ENCODE measurements at regions not wholly inside any gene's neighbourhood (a gene's known extent, or its start where the extent isn't known, plus 50 kb on each side); places are given as distances from the start of the nearest gene placed in this dataset.

DNA sequence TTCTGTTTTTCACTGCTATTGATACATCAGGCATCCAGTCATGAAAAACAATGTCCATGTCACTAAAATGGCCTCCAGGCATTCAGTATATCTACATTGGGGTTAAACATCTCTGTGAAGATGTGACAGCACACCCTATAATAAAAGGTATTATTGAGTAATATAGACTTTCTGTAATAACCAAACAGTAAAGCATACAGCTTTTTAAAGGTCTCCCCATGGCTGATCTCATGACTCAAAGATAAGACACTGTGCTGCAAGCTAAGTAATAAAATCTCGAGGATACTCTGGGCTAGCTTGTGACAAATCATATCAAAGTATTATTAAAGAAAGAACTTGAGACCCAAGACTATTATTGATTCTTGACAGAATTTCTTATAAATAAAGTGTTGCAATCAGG, 613.1 kb upstream of the PKN2 start:
- DNase-seq (ENCODE audit: low spot score): no peak

DNA sequence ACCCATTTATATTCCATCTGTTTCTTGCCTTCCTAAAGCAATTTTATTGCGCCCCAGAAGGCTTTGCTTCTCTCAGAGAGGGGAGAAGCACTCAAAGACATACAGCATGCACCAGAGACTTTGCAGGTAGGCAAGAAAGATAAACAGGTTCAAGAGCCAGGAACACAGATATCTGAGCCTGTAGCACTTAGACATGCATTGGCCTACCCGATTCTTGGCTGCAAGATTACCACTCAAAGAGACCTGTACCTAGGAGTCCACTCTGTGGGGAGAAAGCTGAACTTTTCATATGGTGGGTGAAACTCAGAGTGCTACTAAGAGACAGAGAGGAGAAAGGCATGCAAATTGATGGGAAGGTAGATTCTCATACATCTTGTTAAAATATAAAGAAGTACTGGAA, 609.4 kb upstream of the PKN2 start:
- DNase-seq (ENCODE audit: low spot score): no peak

DNA sequence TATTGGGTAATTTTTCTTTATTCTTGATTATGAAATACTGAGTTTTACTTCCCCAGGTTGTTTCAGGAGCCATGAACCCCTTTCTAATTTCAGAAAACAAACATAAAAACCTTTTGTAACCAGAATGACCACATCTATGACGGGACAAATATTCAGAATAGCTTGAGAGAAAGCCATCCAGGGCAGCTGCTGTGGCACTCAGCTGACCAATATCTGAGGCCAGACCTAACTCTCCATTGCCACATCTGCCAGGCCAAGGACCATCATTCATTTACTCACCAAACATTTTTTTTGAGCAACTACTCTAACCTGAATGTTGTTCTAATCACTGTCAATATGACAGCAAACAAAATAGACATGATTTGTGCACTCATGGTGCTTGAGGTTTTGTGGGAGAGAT, 608.3 kb upstream of the PKN2 start:
- DNase-seq (ENCODE audit: low spot score): no peak

DNA sequence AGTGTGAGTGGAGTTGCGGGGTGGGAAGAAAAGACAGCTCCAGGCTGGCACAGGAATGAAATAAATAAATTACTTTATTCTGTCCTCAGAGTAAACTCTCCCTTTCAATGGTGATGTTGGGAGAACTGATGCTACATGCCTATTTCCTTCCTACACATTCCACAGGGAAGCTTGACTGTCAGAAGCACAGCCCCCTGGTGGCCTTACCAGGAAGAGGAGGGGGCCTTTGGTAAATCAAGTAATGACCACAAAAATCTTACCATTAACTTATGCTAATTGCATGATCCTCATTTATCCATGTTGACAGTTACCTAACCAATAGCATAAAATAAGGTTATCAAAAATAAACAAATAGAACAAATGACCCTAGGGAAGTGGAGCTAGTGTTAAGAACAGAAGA, 605.0 kb upstream of the PKN2 start:
- peak; percentile 19 for DNase-seq (ENCODE audit: low spot score)

DNA sequence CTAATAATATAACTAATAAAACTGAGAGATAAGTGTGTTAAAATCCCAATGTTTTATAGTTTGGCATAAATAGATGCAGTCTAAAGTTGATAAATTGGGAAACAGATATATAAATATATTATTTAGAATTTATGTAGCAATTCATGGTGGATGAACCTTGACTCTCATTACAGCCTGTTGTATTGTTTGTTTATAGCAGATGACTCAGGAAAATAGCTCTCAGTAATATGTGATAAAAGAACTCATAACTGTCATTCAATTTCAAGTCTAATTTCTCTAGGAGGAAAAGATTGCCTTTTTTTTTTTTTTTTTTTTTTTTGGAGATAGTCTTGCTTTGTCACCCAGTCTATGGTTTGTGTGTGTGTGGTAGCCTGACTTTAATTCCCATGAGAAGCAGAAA, 603.2 kb upstream of the PKN2 start:
- no peak for DNase-seq (ENCODE audit: low spot score)

DNA sequence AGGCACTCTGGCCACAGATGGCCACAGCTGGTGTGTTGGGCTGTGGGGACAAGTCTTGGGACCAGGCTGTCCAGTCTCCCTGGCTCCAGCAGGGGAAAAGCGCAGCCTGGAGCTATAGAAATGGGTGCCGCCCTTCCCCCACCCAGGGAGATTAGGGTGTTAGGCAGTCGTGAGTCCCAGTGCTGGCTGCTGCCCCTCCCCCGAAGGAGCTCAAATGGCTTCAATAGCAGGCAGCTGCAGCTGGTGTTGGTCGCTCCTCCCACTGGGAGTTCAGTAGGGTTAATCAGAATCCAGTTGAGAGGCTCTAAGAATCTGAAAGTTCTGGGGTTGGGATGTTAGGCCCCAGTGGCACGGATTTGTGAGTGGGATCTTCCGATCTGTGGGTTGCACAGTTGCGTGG, 595.6 kb upstream of the PKN2 start:
- DNase-seq (ENCODE audit: low spot score): no peak

DNA sequence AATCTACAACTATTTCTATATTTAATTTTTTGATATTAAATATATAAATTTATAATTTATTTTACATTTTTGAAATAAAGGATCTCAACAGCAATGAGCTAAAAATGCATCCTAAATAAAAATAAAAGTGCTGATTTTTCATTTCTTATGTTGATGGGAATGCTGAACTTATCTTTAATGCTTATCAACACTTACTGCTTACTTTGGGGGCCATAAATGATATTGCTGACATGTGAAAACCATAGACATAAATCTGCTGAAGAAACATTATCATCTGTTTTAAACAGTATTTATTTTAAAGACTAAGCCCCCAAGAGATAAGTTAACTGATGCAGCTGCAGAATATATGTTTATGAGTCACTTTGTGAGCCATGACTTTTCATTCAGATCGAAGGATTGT, 594.1 kb upstream of the PKN2 start:
- DNase-seq (ENCODE audit: low spot score): no peak

DNA sequence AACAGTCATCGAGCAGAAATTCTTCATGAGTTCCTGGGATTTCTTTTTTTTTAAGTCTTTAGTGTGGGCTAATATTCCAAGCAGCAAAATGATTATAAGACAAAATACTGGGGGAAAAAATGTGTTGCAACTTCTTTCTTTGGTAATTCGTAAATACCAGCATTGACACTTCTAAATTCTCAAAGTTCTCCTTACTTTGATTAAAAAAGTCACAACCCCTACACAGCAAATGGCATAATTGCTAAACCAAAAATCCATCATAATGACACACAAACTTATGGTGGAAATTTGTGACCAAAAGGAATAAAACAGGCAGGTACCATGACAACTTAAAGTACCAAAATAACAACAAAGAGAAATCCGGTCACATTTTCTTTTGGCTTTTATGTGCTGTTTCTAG, 585.2 kb upstream of the PKN2 start:
- no peak for DNase-seq (ENCODE audit: low spot score)

DNA sequence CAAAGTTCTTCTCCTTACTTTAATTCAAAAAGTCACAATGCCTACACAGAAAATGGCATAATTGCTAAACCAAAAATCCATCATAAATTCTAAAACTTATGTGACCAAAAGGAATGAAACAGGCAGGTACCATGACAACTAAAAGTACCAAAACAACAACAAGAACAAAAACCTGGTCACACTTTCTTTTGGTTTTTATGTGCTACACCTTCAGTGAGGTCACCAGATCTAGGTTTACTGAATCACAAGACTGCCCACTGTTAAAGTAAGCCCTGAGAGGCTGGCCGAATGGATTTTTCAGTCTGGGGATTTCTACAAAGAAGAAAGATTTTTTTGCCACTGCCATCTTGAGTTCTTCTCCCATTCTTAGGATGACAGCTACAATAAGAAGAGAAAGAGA, 583.0 kb upstream of the PKN2 start:
- DNase-seq (ENCODE audit: low spot score): no peak

DNA sequence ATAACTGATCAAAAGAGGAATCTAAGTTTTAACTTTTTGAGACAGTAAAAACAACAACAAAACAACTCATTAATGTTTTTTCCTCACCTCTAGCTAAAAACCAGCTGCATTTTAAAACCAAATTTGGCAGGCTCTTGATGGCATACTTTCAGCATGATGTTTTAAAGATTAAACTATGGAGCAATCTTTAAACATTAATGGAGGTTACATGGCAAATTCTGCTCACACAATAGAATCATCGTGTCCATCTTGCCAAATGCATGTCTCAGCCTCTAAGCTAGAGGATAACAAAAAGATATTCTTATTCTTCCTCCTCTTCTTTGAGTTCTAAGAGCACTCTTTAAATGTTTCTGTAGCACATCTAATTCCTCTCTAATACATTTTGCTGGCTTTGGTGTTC, 579.8 kb upstream of the PKN2 start:
- no peak for DNase-seq (ENCODE audit: low spot score)

DNA sequence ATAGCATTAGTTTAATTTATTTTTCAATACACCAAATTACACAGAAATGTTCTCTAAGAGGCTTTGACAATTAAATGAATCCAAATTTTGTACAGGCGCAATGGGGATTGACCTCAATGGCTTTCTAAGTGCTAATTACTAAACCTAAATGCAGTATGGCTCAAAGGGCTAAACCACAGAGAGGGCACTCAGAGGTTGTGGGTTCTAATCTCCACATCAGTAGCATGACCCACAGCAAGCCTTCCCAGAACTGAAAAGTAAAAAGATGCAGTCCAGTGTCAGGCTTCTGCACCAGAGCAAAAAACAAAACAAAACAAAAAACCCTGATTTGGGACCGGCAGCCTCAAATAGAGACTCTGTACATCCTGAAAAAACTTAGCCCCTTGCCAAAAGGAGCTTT, 579.2 kb upstream of the PKN2 start:
- DNase-seq (ENCODE audit: low spot score): no peak

DNA sequence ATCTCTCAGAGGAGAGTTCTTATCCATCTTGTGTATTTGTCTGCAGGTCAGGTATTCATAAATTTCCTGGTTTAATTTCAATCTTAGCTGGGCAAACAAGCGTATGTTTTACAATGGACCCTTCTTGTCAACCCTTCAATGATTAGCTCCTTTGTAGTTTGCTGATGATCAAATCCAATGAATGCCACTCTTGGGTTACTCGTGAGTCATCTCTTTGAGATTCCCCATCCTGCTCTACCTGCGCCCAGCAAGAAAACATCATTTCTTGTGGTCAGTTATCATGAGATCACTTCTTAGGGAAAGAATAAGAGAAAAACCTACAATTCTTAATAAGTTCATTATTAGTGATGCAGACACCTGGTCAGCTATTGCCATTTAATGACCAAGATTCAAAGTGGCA, 572.3 kb upstream of the PKN2 start:
- no peak for DNase-seq (ENCODE audit: low spot score)

DNA sequence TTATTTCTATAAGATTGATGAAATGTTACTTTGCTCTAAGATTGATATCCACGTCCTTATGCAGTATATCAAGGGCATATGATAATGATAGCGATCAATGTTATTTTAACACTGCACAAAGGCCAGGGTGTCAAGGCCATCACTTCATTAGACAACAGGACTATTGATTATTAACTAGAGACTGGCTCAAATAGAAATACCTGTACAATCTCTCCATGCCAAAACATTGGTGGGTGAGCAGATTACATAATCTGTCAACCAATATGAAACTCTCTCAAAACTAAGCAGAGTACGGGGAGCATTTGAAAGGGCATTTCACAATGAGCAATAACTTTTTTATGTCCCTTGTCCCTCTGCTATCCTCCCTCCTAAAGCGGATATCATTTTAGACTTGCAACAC, 566.5 kb upstream of the PKN2 start:
- peak; percentile 11 for DNase-seq (ENCODE audit: low spot score)

DNA sequence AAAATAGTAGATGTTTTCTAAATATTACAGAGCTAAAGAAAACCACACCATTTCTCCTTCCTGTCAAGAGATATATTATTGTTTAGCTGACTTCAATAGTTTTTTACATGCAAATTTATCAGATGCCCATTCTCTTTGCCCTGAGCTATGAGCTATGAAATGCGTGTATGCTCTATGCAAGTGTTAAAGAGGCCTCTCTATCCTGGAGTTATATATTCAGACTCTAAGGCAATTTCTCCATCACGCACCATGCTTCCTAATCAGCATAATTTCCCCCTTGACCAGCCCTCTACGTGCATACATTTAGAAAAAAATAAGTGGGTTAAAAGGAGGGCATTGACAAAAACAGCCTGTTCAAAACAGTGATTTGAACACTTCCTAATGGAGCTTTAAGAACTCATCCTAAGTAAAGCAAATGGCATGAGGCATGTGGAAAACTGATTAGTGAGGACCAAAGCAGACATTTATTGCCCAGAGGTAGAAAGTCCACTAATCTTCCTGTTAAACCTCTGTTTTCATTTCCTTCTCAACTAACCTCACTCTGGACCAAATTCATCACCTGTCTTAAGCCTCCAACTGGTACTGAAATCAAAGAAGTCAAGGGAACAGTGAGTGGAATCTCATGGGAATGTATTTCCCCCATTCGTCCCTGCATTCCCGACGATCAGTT, 565.8 kb upstream of the PKN2 start:
- no peak for DNase-seq (ENCODE audit: low spot score)

DNA sequence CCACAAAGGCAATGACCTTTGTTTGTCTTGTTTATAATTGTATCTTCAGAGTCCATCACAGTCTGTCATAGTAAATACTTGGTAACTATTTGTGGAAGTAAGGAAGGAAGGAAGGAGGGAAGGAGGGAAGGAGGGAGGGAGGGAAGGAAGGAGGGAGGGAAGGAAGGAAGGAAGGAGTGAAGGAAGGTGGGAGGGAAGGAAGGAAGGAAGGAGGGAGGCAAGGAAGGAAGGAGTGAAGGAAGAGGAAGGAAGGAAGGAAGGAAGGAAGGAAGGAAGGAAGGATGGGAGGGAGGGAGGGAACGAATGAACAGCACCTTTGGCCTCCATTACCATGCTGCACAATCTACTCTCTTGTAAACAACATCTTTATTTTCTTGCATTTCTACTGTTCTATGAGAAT, 559.5 kb upstream of the PKN2 start:
- no peak for DNase-seq (ENCODE audit: low spot score)

DNA sequence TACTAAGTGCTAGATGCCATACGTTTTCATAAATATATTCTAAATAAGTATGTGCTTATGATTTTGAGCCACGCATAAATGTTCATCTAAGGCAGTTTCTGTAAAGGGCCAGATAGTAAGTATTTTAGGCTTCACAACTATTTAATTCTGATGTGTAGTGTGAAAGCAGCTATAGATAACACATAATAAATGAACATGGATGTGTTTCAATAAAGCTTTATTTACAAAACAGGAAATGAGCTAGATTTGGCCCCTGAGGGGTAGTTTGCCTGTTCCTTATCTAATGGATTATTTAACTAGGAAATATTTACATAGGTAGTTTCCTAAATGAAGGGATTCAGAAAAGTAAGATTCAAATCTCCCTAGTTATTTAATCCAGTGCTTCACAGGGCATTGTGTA, 557.6 kb upstream of the PKN2 start:
- DNase-seq (ENCODE audit: low spot score): no peak

DNA sequence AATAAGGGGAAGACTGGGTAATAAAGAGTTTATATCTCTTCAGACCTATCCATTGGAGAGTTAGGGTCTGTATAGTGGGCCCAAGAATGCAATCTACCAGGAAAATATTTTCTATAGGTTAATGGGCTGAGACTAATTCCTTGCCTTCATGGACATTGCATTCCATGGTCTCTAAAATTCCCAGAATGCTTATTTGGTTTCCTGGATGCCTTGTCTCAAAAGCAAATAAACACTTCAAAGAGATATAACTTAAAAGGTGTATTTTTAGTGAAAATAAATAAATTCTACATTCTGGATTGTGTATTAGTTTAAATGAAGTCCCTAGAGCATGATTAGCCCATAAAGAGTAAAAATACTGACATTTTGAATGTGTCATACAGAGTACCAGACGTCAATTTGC, 550.1 kb upstream of the PKN2 start:
- DNase-seq (ENCODE audit: low spot score): no peak

DNA sequence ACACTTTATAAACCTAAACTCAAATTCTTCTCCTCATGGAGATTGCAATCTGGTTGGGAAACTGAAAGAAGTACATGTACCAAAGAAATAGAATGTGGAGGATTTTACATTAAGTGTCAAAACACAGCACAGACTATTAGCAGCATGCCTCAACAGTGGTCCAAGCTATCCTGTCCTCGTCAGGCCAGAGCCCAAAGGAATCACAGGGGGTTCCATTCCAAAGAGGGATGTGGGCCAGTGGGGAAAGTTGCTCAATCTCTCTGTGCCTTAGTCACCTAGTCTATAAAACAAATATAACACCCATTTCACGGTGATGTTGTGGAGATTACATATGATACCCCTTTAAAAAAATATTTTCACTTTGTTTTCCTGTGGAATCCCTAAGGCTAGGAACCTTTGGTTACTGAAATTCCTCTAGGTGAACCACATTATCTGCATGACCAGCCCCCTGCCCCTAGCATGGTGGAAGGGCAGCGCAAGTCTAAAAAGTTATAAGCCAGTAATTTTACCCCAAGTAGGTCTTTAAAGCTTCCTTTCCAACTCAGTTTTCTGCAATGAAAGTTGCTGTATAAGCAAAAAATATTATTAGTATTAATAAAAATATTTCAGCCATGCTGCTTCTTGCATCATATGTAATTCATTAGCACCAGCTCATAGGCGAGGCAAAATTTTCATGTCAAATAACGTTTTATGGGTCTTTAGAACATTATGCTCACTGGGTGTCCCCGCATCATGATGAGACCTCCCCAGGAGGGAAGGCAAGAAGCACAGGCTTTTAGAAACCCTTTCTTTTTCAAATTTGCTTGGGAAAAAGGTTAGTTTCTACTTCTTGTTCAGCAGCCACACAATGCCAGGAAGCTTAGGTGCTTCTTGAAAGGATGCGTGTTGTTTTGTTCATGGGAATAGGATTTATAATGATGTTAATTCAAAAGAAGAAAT, 548.8 kb upstream of the PKN2 start:
- no peak for DNase-seq (ENCODE audit: low spot score)

DNA sequence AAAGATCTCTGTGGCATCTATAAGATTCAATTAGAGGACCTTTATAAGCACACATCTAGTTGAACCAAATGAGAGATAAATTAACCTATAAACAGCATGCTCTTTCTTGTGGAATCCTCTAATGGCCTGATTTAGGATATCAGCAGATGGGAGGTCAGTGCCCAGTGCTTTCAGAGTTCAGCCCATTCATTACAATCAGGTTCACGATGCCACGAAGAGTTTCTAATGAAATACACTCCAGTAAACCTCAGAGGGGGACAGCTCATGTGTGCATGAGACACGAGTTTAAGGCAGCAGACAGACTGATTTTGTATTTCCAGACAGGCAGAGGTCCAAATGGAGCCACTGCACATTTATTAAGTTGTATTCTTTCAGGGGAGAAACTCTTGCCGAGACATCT, 544.4 kb upstream of the PKN2 start:
- no peak for DNase-seq (ENCODE audit: low spot score)

DNA sequence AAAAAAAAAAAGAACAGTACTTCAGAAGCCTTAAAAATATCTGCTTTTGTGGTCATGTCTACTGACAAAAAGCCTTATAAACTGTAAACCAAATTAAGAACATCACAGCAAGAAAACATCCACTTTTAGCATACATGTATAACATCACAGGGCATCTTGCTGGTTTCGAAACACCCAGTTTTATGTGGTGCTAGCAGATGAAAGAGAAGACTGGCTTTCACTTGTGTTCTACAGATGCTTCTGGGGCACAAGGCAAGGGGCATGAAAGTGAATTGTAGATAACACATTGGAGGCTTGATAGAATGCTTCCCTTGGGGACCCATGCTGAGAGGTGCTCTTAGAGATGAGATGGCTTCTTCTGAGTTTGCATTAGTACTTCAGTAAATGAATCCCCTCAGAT, 543.7 kb upstream of the PKN2 start:
- DNase-seq (ENCODE audit: low spot score): no peak

DNA sequence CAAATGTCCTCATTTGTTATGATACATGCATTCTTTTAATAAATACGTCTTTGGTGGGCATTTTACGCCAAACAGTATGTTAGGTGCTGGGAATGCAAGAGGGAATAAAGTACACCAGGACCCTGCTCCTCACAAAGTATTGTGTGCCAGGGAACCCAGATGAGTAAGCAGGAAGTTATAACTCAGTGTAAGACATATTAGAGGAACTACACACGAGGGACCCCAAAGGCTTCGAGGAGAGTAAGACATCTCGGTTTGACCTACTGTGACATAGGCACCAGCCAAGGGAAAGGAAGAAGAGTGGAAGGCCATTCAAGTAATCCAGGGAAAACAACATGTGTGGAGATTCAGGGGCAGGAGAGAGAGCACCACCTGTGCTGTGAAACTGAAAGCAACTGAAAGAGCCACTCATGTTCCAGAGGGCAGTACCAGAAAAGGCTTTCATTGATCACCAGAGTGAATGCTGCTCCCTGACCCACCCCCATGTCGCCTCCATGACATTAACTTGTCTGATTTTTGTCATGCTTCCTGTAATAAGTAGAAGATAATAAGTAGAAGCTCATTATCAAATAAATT, 542.5 kb upstream of the PKN2 start:
- DNase-seq (ENCODE audit: low spot score): no peak

DNA sequence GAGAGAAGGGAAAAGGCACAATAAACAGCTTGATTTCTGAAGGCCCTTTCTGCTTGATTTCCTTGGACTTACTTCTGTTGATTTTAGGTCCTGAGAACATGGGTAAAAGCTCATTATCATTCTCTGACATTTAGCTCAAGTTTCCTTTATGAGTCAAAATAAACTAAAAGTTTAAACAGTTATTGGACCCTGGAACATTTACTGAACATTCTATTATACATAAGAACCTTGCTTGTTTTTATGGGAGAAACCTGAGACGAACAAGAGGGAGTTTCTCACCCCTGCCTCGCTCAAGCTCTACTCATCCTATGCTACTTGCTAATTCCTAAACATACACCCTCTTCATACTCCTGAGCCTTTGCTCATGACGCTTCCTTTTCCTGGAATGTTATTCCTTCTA, 538.3 kb upstream of the PKN2 start:
- DNase-seq (ENCODE audit: low spot score): no peak

DNA sequence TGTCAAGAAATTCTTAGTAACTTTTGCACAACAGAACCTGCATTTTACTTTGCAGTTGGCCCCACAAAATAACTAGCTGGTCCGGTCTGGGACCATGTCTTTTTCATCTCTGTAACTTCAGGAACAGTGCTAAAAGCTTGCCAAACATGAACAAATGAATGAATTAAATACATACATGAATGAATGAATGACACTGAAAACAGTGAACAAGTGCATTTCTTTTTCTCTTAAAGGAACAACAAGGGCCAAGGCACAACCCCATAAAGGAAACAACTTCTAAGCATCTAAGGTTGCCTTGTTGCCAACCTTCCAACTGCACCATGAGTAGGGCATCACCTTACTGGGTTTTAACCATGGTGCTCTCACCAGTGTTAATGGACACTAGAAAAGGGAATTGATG, 534.4 kb upstream of the PKN2 start:
- no peak for DNase-seq (ENCODE audit: low spot score)
